ENCODE measurements at regions not wholly inside any gene's neighbourhood (a gene's known extent, or its start where the extent isn't known, plus 50 kb on each side); places are given as distances from the start of the nearest gene placed in this dataset.
"Not testable (repeated sequence)": the region's sequence is repeated elsewhere in the genome, so short reads cannot be mapped to it uniquely, and the experiment has no call there.

- TF ChIP-seq POLR2A, CTCF, EP300 (IDR thresholded peaks at IDR 0.05): not testable (repeated sequence)
Measured at GRCh38 chr18:70689765-70690164, 400.9 kb downstream of the SOCS6 start.

All from tibial nerve (tissue), 4 donors.